GM19397 (cell line): ENCODE measurements at regions not wholly inside any gene's neighbourhood (a gene's known extent, or its start where the extent isn't known, plus 50 kb on each side); places are given as distances from the start of the nearest gene placed in this dataset.

Experiments used
- ATAC-seq: cut with Tn5 transposase; IDR thresholded peaks from one replicate; pipeline ENCODE4 v1.9.1; 2021; ENCODE audit warnings: mild to moderate bottlenecking, moderate library complexity; ENCODE audit not compliant: unreplicated experiment

GRCh38 chr2:234286956-234287355 is 209.9 kb downstream of the ARL4C start:
- ATAC-seq: no peak

- no peak for ATAC-seq
These were observed 210.7 kb downstream of the ARL4C start for GRCh38 chr2:234286118-234286598.

DNA sequence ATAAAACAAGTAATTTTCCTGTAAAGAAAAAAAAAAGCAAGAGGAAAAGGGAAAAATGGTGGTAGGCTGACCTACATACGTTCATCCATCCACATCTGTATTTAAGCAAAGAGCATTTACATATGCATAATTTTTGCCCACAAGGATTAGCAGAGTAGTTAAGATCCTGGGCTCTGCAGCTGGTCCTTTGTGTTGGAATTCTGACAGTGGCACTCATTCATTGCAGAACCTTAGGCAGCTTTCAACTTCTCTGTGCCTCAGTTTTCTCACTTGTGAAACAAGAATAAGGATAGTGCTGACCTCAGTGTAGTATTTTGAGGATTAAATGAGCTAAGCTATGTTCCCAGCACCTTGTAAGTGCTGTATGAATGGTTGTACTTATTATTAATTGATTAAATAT is 211.3 kb downstream of the ARL4C start:
- ATAC-seq: no peak

DNA sequence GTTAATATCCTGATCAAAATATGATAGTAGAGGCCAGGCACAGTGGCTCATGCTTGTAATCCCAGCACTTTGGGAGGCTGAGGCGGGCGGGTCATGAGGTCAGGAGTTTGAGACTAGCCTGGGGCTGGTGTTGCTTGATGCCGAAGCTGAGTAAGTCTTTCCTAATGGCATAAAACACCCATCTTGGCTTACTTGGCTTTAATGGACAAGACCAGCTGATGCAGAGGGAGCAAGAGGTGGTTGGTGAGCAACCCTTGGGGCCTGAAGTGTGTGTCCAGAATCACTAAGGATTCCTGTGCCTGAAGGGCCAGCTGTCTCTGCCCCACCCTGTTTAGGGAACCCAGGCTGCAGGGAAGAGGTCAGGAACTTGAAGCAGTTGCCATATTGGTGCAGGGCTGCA is 217.2 kb downstream of the ARL4C start:
- no peak for ATAC-seq

- ATAC-seq: no peak
These were observed 218.2 kb downstream of the ARL4C start for GRCh38 chr2:234278556-234279255.

GRCh38 chr2:234275515-234275914 is 221.4 kb downstream of the ARL4C start:
- ATAC-seq: no peak

- ATAC-seq: no peak
These were observed 222.8 kb downstream of the ARL4C start for GRCh38 chr2:234273887-234274584.

DNA sequence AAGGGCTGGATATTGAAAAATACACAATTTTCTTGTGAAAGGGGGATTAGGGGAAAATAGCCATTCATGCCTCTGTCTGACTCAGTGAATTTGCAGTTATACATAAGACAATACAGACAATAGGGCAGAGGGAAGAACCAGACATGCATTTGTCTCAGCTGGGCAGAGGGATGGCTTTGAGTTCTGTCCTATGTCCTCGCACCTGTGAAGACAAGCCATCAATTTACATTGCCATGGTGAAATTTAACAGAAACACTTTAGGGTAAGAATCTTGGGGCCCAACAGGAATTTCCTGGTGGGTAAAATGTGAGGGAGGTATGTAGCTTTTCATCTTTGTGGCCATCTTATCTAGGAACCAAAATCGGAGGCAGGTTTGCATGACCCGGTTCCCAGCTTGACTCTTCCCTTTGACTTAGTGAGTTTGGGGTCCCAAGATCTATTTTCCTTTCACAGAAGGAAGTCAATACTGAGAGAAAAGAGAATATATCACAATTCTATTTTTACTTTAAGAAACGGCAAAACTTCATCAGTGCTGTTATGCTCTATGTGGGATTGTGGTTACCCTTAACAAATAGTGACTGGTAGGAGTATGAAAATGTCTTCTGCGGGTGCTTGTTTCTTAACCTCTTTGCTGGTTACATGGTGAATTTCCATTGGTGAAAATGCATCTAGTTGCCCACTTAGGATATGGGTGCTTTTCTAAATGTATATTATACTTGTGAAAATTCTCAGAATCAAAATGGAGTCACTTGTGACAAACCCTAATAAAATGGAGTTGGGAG is 221.8 kb downstream of the SPP2 start:
- ATAC-seq: no peak

- no peak for ATAC-seq
These were observed 220.8 kb downstream of the SPP2 start for GRCh38 chr2:234271338-234271737.

DNA sequence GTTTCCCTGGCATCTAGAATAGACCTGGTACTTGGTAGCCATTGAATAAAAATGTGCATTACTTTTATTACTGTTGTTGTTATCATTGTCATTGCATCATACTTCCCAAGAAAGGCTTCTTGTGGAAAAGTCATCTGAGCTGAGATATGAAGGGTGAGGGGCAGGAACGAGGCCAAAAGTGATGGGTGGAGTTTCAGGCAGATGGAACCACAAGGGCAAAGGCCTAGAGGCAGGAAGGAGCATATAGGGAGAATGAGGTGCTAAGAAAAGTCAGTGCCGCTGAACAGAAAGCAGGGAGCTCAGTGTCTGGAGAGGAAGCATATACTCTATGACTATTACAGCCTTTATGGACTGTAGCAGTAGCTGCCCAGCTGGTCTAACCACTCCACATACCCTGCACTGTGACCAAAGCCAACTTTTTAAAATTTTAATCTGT is 219.3 kb downstream of the SPP2 start:
- no peak for ATAC-seq

- no peak for ATAC-seq
These were observed 217.0 kb downstream of the SPP2 start for GRCh38 chr2:234267534-234267933.

- ATAC-seq: no peak
These were observed 216.4 kb downstream of the SPP2 start for GRCh38 chr2:234266952-234267351.

- no peak for ATAC-seq
These were observed 214.7 kb downstream of the SPP2 start for GRCh38 chr2:234265206-234265605.

DNA sequence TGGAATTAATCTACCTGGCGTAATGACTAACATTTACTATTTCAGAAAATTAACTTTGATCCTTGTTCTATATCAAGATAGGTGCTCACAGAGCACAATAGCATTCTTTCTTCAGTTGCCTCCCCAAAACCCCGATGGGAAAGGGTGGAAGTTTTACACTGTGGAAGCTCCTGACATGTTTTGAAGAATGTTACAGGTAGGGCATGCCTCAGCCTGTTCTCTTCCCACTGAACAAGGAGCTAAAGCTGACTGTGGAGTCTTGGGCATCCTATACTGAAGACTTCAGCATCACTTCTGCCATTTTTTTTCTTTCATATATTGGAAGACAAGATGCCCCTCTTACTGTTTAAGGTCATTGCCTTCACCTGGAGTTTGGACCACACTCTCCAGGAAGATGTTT is 211.2 kb downstream of the SPP2 start:
- no peak for ATAC-seq

GRCh38 chr2:234259440-234259839 is 208.9 kb downstream of the SPP2 start:
- no peak for ATAC-seq

DNA sequence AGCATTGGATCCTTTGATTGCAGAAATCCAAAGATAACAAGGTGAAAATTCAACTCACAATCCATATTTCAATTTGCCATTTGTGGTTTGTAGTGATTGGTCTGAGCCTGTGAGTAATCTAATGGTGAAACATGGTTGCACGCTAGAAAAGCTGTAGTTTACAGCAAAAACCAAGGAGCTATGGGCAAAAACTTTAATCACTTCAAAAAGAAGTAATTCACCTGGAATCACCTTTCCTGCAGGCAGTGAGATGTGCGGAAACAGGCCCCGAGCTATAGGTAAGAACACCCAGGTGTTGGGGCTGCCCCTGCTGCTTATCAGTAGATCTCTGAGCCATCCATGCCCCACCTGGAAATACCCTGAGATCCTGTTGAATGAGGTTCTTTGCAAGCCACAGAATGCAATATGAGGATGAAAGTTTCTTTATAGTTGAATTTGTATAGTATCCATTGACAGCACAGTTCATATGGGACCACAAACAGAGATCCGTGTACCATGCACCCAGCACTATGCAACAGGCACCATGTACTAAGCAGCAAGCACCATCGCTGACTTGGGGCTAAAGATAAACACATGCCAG is 208.2 kb downstream of the SPP2 start:
- no peak for ATAC-seq

GRCh38 chr2:234257859-234258561 is 207.5 kb downstream of the SPP2 start:
- ATAC-seq: no peak

DNA sequence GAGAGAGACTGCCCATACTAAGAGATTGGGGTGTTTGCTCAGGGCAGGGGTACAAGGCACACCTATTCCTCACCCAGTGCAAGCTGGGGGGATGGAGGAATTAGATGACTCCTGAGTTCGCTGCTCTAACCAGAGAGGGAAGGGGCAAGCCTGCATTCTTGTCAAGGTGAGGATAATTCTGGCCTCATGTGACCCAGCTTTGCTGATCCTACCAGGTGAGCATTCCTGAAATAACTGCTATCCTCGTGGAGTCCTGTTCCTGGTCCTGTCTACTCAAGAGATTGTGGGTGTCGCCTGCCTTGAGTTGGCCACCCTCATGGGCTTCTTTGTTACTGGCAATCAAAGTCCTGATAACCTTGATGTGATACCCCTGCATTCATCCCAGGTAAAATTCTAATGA is 206.0 kb downstream of the SPP2 start:
- ATAC-seq: no peak

GRCh38 chr2:234254783-234255521 is 204.4 kb downstream of the SPP2 start:
- ATAC-seq: no peak

GRCh38 chr2:234252772-234253171 is 202.3 kb downstream of the SPP2 start:
- ATAC-seq: no peak
